ACC112 (cell line): ENCODE measurements at regions not wholly inside any gene's neighbourhood (a gene's known extent, or its start where the extent isn't known, plus 50 kb on each side); places are given as distances from the start of the nearest gene placed in this dataset.

ENCODE experiments used
- H2AFZ ChIP-seq: fragments of 200-600 bp; sonication (generic); one replicate; pipeline ENCODE4 v1.6.0; 2017; ENCODE audit warnings: antibody characterized with exemption, low read length; ENCODE audit not compliant: unreplicated experiment
- H3K27ac ChIP-seq: fragments of 200-600 bp; sonication (generic); 2 replicates; pipeline ENCODE4 v1.5.1; 2014; ENCODE audit warnings: low read depth, mild to moderate bottlenecking, antibody characterized with exemption, low read length, moderate library complexity
- H3K27me3 ChIP-seq: fragments of 200-600 bp; sonication (generic); 2 replicates; pipeline ENCODE4 v1.6.1; 2014; ENCODE audit warnings: mild to moderate bottlenecking, antibody characterized with exemption, low read length, moderate library complexity, mixed read lengths; ENCODE audit not compliant: insufficient read depth
- H3K36me3 ChIP-seq: fragments of 200-600 bp; sonication (generic); 2 replicates; pipeline ENCODE4 v1.6.1; 2016; ENCODE audit warnings: mild to moderate bottlenecking, antibody characterized with exemption, low read length, moderate library complexity, mixed read lengths; ENCODE audit not compliant: insufficient read depth
- H3K4me1 ChIP-seq: fragments of 200-600 bp; sonication (generic); one replicate; pipeline ENCODE4 v1.6.1; 2016; ENCODE audit warnings: low read length, mixed read lengths; ENCODE audit not compliant: insufficient read depth, unreplicated experiment, control insufficient read depth
- H3K4me3 ChIP-seq: fragments of 200-600 bp; sonication (generic); 2 replicates; pipeline ENCODE4 v1.5.1; 2014; ENCODE audit warnings: mild to moderate bottlenecking, low read depth, low read length
- H3K79me2 ChIP-seq: fragments of 200-600 bp; sonication (generic); one replicate; pipeline ENCODE4 v1.6.0; 2016; ENCODE audit warnings: low read length; ENCODE audit not compliant: control insufficient read depth, unreplicated experiment, insufficient read depth

DNA sequence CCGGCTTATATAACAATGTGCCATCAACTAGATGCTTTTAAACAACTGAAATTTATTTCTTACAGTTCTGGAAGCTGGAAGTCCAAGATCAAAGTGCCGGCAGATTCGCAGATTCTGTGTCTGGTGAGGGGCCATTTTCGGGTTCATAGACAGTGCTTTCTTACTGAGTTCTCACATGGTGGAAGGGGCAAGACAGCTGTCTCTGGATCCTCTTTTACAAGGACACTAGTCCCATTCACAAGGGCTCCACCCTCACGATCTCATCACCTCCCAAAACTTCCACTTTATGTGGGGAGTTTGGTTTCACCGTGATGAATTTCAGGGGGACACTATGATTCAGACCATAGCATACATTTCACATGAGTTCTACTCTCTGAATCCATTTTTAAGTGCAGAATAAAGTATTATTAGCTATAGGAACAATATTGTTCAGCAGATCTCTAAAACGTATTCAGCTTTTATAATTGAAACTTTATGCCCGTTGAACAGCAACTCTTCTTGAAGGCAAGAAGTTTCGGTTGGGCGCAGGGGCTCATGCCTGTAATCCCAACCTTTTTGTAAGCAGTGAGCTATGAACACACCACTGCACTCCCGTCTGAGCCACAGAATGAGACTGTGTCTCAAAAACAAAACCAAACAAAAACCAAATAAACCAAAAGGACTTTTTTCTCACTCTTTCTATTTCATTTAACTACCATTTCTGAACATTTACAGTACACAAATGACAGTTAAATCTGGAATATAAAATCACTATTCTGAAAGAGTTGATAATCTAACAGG, 502.8 kb downstream of the CMPK2 start:
- no peaks in the 10 kb centered on the region for H3K36me3 ChIP-seq
- no peak overlapping the region for H2AFZ ChIP-seq
- H3K27ac ChIP-seq: no peak overlapping the region

DNA sequence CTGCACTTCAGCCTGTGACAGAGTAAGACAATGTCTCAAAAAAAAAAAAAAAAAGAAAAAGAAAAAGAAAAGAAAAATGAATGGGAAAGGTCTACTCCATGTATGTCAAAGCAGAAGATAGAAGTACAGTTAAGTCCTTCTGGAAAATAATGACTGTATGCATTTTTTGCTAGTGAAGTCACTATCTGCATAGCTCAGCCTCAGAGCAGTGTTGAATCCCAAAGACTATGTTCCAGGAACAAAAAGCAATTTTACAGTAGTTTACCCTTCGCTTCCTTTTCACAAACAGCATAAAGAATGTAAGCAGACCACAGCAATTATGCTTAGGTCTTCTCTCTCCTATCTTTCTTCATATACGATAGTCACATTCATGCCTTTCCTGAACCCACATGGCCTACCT, 497.4 kb downstream of the CMPK2 start:
- no peak overlapping the region for H2AFZ ChIP-seq

More for the DNA sequence above, 502.8 kb downstream of the CMPK2 start:
- Histone ChIP-seq H3K79me2 (no peaks in the 10 kb centered on the region), H3K27me3 (no peaks in the 10 kb centered on the region), H3K4me3 (no peak overlapping the region), H3K4me1 (no peaks in the 10 kb centered on the region)

DNA sequence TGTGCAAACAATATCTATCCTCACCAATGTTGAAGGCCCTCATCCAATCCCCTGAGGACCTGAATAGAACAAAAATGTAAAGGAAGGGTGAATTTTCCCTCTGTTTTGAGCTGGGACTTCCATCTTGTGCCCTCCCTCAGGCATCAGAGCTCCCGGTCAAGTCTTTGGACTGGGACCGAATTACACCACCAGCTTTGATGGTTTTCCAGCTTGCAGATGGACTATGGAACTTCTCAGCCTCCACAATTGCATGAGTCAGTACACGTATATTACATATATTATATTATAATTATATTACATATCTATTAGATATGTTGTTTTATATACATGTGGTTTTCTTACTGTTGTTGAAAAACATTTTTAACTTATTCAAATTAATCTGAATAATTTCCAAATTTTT, 496.4 kb downstream of the CMPK2 start:
- Histone ChIP-seq H2AFZ (no peak overlapping the region), H3K4me1 (no peaks in the 10 kb centered on the region), H3K27ac (no peak overlapping the region), H3K4me3 (no peak overlapping the region), H3K79me2 (no peaks in the 10 kb centered on the region), H3K27me3 (no peaks in the 10 kb centered on the region), H3K36me3 (no peaks in the 10 kb centered on the region)

More for the DNA sequence above, 497.4 kb downstream of the CMPK2 start:
- Histone ChIP-seq H3K4me3 (no peak overlapping the region), H3K4me1 (no peaks in the 10 kb centered on the region), H3K27me3 (no peaks in the 10 kb centered on the region), H3K36me3 (no peaks in the 10 kb centered on the region), H3K79me2 (no peaks in the 10 kb centered on the region), H3K27ac (no peak overlapping the region)

DNA sequence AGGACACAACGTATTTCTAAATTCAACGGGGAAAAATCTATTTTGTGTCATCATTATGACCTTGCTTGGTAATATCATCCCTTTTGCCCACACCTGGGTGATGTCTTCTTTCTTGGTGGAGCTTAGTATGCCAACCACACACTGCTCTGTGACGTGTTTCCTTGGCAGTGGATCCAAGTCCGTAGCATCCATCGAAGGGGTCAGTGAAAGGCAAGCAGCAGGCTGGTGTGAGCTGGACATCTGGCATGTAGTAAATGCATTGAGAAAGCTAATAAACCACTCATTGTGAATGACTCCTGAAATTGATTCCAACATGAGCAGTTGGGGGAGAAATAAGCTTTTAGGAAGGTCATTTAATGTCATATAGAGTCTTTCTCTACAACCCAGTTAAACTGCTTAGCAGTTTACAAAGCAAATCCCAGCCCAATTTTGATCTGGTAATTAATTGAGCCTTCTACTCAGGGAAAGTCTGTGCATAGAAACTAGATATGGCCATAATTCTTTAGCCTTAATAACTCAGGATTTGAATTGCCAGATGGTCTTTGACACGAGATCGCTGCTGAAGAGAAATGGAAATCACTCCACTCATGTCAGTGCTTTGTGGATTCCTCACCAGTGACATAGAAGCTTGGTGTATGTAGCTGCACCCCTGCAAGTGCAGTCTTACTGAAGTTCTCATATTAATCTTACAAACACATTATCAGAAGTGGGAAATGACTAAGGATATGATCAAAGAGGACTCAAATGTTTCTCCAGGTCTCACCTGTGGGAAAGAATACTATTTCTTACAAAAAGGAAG, 494.8 kb downstream of the CMPK2 start:
- Histone ChIP-seq H3K4me3 (no peak overlapping the region), H3K4me1 (no peaks in the 10 kb centered on the region), H3K36me3 (no peaks in the 10 kb centered on the region), H3K27ac (no peak overlapping the region), H3K27me3 (no peaks in the 10 kb centered on the region), H3K79me2 (no peaks in the 10 kb centered on the region), H2AFZ (no peak overlapping the region)

DNA sequence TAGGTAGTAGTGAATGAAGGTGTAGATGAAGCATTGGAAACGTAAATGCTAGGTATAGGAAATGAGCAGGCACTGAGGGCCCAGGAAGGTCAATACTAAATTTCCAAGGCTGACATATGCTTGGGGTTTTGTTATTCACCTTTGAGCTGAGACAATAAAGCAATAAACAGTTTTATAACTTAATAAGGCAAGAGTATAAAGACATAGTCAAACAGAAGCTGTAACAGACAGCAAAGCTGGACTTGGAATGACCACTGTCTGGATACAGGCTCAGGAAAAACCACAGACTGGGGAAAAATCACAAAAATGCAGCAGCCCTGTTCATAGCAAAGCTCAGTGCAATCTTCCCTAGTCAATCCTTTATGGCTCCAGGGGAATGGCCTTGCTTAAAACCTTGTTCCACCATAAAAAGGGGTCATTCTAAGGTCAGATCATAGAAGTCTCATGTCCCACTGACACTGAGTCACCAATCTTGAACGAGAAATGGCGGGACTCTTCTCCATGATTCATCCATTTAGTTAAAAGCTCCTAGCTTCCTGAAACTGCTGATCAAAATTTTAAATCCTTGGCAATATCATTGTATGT, 493.3 kb downstream of the CMPK2 start:
- Histone ChIP-seq H2AFZ (no peak overlapping the region), H3K79me2 (no peaks in the 10 kb centered on the region), H3K4me3 (no peak overlapping the region), H3K27me3 (no peaks in the 10 kb centered on the region), H3K4me1 (no peaks in the 10 kb centered on the region), H3K36me3 (no peaks in the 10 kb centered on the region), H3K27ac (no peak overlapping the region)

DNA sequence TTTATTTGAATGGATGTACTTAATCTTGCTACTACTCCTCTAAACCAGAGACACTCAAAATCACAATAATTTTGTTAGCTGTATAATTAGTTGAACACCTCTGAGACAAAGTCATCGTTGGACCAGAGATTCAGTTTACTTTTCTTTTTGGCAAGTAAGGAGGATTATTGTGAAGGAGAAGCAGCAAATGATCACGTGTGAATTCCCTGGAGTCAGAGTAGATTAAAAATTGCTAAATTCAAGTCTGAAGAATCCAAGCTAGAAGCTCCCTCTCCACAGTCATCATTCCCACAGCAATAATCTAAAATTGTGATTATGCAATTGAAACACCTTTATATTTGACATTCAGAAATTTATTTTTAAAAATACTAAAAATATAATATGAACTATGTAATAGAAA, 484.4 kb downstream of the CMPK2 start:
- no peaks in the 10 kb centered on the region for H3K4me1 ChIP-seq
- no peaks in the 10 kb centered on the region for H3K79me2 ChIP-seq
- no peak overlapping the region for H3K4me3 ChIP-seq
- no peak overlapping the region for H3K27ac ChIP-seq
- no peak overlapping the region for H2AFZ ChIP-seq
- no peaks in the 10 kb centered on the region for H3K27me3 ChIP-seq
- no peaks in the 10 kb centered on the region for H3K36me3 ChIP-seq

GRCh38 chr2:6384341-6384740, 481.4 kb downstream of the CMPK2 start:
- Histone ChIP-seq H3K4me1 (no peaks in the 10 kb centered on the region), H2AFZ (no peak overlapping the region), H3K27ac (no peak overlapping the region), H3K4me3 (no peak overlapping the region), H3K36me3 (no peaks in the 10 kb centered on the region), H3K27me3 (no peaks in the 10 kb centered on the region), H3K79me2 (no peaks in the 10 kb centered on the region)

DNA sequence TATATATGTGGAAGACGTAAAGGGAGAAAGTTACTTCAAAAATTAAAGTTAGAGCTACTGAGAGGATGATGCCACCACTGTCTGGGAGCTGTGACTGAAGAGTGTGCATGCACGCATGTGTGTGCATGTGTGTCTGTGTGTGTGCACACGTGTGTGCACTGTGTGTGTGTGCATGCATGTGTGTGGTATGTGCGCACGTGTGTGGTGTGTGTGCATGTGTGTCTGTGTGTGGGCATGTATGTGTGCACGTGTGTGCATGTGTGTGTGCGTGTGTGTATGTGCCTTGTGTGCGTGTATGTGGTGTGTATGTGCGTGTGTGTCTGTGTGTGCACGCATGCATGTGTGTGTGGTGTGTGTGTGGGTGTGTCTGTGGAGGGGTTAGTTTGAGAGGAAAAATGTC, 473.4 kb downstream of the CMPK2 start:
- Histone ChIP-seq H3K4me3 (no peak overlapping the region), H2AFZ (no peak overlapping the region), H3K79me2 (no peaks in the 10 kb centered on the region), H3K36me3 (no peaks in the 10 kb centered on the region), H3K27ac (no peak overlapping the region), H3K27me3 (no peaks in the 10 kb centered on the region), H3K4me1 (no peaks in the 10 kb centered on the region)

DNA sequence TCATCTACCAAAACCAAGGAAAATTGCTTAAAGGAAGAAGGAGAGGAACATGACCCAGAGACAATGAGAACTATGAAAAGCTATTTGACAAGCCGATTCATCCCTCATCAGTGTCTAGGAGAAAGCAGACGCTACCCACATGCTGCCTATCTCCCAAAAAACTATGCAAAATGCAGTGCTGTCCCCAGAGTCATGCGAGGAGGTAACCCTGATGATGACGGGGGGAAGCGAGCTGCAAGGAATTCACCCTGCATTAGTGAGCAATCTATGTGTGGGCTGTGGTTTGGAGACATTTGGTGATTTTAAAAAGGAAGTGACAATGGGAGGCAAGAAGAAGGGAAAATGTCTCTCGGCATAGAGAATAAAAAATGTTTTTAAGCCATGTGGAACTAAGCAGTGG, 472.7 kb downstream of the CMPK2 start:
- Histone ChIP-seq H3K4me1 (no peaks in the 10 kb centered on the region), H2AFZ (no peak overlapping the region), H3K36me3 (no peaks in the 10 kb centered on the region), H3K27ac (no peak overlapping the region), H3K79me2 (no peaks in the 10 kb centered on the region), H3K4me3 (no peak overlapping the region), H3K27me3 (no peaks in the 10 kb centered on the region)

- Histone ChIP-seq H3K36me3 (no peaks in the 10 kb centered on the region), H3K4me1 (no peaks in the 10 kb centered on the region), H3K27ac (no peak overlapping the region), H2AFZ (no peak overlapping the region), H3K27me3 (no peaks in the 10 kb centered on the region), H3K79me2 (no peaks in the 10 kb centered on the region), H3K4me3 (no peak overlapping the region)
Observed at GRCh38 chr2:6393819-6394218, 471.9 kb downstream of the CMPK2 start.
